T-helper 1 cell (primary cell): ENCODE measurements at regions not wholly inside any gene's neighbourhood (a gene's known extent, or its start where the extent isn't known, plus 50 kb on each side); places are given as distances from the start of the nearest gene placed in this dataset.
"Not testable (repeated sequence)": the region's sequence is repeated elsewhere in the genome, so short reads cannot be mapped to it uniquely, and the experiment has no call there.

Experiments used
- DNase-seq, 5 donors: peaks; one replicate each; pipeline ENCODE4 v3.0.0-alpha.2; 2012 to 2020

DNA sequence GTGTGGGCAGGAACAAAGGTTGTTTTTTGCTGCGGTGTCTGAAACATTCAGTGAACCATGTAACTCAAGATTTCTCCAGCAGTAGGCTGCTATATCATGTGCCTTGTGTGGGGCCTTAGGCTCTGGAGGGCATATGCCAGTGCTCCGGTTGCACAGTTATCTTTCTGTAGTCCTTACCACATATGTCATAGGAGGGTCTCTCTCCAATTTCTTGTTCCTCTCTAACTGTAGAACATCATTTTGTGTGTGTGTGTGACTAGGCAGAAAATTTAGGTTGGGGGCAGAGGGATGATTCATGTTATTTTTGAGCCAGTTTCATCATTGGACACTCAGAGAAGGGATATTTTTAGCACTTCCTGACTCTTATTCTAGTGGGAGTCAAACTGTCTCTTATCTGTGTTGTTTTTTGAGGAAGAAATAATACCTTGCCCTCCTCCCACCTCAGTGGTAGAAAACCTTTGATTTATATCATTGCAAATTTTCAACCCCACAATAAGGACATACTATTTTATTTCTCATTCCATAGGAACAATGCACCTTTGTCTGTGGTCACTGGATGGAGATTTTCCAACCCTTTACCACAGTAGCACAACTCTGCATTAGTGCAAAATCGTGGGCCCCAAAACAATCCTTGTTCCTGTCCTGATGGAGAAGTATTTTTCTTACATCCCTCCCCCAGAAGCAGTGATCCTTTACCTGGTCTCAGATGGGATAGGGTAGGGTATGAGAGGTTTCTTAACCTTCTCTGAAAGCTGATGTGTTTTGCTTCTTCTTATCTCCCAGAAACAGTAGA lies 113.9 kb downstream of the CCDC74A start:
- no peak for DNase-seq

DNA sequence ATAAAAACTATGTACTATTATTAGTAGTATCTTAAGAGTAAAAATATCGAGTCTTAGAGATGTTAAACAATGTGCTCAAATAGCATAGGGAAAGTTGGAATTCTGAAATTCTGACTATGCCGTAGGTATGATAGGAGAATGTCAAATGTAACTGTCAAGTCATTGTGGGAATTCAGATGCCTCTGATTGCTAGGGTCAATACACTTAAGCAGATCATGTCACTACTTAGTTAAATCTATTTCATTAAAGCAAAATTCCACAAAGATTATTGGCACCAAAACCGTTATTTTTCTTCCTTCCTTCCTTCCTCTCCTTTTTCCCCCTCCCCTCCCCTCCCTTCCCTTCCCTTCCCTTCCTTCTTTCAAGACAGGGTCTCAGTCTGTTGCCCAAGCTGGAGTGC lies 115.5 kb downstream of the CCDC74A start:
- not testable (repeated sequence) for DNase-seq

DNA sequence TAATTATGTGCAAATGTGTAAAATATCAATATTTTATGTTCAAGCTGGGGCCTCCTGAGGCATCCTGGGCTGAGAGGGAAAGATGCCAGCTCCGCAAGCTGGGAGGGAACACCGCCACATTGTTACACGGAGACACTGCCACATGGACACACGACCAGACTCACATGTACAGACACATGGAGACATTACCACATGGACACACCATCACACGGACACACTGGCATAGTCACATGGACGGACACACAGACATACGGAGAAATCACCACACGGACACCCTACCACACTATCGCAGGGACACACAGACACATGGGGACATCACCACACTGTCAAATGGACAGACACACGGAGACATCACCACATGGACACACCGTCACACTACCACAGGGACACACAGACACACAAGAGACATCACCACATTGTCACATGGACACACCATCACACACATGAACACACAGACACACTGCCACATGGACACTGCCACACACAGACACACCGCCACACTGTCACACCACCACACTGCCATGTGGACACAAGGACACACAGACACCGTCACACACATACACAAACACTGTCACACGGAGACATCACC lies 117.6 kb downstream of the CCDC74A start:
- DNase-seq, result no peak

DNA sequence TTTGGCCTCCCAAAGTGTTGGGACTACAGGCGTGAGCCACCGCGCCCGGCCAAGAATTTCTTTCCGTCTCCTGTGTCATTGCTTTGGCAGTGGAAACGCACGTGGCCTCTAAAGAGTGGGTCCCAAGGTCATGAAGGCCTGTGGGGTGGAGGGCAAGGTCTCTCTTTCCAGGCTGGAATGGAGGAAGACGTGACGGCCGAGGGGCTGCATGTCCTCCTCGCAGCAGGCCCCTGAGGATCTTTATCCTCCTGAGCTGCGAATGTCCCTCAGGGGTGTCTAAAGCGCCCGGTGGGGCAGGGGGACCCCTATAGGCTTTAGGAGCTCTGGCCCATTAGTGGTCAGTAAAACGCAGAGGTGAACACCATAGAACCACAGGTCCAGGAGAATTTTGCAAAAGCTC lies 118.5 kb downstream of the CCDC74A start:
- not testable (repeated sequence) for DNase-seq

DNA sequence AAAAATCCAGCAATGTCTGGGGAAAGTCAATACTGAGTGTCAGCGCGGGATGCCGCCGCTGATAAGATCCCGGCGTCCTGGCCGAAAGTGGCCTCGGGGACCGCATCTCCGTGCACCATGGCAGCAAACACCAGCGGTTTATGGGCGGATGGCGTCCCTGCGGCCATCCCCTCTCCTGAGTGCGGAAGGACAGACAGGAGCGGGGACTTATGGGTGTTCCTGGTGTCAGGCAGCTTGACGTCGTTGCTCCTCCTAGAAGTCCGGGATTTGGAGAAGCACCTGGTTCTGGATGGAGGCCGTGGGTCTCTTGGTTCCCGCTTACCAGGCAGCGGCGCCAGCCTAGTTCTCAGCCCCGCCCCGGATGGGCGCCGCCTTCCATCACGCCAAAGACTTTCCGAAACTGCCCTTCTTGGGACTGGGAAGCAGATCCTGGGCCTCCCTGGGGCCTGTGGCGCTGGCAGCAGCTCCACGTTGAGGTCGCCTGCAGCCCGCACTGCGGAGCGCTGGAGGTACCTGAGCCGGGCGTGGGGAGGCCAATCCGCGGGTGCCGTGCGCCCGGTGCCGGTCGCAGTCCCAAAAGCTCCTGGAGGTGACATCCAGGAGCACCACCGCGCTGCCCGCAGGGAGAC lies 119.1 kb downstream of the CCDC74A start:
- no peak for DNase-seq

DNA sequence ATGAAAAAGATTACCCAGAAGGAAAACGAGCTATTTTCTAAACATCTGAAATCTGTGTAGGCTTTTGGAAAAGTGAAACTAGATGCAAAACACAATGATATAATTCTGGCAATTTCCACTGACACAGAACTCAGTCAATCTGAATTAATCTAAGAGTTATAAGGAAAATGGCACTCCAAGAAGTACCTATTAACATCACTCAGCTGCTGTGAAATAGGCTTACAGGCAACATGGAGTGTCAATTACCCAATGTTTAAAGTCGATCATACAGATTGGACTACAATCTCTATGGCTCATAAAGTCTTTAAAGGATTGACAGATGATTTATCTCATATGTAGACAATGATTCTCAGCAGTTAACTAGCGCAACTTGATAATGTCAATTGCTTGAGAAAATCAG lies 120.9 kb downstream of the CCDC74A start:
- DNase-seq, result not testable (repeated sequence)

DNA sequence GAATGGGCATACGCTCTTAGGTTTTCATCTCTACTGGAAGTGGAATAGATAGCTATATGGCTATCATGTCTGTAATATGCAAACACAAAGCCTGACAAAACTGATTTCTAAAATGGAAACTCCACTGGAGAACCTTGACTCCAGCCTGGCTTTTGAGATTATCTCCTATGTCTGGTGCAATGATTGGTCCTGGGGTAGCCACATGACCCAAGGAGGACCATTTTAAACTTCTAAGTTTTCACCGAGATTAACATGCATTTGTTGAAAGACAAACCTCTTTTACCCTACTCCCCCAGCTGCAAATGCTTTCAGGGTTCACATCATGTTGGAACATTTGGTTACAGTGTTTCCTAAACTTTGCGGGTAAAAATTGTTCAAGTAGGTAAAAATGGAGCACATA lies 124.6 kb downstream of the CCDC74A start:
- not testable (repeated sequence) for DNase-seq

DNA sequence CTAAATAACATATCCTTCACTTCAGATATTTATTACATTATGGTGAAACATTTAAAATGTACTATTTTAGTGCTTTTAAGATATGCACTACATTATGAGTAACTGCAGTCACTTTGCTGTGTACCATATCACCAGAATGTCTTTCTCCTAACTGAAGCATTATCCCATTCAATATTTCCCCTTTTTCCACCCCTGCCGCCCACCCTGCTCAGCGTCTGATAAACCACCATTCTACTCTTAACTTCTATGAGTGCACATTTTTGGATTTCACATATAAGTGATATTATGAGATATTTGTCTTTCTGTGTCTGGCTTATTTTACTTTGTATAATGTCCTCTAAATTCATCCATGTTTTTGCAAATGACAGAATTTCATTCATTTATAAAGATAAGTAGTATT lies 126.4 kb downstream of the CCDC74A start:
- not testable (repeated sequence) for DNase-seq

DNA sequence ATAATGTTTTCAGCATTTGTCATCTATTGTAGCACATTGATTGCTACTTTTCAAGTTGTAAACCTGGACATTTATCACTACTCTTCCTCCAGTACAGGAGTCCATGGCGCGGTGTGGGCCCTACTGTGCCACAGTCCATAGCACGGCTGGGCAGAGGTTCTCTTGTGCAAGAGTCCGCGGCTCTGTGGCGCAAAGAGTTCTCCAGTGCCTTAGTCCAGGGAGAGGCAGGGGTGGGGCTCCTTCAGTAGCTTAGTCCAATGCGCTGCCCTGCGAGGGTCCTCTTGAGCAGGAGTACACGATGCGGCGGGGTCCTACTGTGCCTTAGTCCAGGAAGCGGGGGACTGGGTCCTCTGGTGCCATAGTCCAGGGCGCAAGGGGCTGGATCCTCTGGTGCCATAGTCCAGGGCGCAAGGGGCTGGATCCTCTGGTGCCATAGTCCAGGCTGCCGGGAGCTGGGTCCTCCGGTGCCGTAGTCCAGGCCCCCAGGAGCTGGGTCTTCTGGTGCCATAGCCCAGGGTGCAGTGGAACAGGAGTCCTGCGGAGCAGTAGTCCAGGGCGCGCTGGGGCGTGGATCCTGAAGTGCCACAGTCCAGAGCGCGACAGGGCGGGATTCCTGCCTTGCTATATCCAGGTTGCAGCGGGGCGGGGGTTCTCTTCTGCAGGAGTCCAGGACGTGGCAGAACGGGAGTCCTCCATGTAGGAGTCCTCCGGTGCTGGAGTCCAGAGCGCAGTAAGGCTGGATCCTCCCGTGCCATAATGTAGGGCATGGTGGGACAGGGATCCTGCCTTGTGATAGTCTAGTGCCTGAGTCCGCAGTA lies 129.3 kb downstream of the CCDC74A start:
- no peak for DNase-seq

DNA sequence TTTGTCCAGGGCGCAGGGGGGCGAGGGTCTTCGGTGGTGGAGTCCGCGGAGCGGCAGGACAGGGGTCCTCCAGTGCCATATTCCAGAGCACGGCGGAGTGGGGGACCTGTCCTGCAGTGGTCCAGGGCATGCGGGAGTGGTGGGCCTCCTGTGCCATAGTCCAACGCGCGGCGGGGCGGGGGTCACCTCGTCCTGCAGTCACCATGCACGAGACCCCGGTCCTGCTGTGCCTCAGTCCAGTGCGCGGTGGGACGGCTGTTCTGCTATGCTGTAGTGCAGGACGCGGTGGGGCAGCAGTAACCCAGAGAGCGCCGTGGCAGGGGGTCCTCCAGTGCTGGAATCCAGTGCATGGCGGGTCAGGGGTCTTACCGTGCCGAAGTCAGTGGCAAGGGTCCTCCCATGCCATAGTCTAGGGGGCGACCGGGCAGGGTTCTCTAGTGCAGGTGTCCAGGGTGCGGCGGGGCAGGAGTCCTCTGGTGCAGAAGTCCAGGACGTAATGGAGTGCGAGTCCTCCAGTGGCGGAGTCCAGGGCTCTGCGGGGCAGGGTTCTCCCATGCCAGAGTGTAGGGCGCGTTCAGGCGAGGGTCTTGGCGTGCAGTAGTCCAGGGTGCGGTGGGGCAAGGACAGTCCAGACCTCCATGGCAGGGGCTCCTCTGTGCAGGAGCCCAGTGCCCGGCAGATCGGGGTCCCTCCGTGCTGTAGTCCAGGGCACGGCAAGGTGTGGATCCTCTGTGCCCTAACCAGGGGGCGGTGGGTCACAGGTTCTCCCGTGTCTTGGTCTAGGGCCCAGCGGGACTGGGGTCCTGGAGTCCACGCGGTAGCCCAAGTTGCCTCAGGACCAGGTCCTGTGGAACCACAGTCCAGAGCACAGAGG lies 130.4 kb downstream of the CCDC74A start:
- DNase-seq, result no peak

DNA sequence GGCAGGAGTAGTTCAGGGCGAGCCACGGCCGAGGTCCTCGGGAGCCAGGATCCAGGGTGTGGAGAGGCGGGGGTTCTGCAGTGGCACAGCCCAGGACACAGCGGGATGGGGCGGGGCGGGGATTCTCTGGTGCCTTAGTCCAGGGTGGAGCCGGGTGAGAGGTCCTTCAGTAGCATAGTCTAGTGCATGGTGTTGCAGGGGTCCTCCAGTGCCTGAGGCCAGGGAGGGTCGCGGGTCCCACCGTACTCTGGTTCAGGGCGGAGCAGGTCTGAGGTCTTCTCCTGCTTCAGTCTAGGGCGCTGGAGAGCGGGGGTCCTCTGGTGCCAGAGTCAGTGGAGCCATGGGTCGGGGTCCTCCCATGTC lies 131.1 kb downstream of the CCDC74A start:
- DNase-seq, result no peak

DNA sequence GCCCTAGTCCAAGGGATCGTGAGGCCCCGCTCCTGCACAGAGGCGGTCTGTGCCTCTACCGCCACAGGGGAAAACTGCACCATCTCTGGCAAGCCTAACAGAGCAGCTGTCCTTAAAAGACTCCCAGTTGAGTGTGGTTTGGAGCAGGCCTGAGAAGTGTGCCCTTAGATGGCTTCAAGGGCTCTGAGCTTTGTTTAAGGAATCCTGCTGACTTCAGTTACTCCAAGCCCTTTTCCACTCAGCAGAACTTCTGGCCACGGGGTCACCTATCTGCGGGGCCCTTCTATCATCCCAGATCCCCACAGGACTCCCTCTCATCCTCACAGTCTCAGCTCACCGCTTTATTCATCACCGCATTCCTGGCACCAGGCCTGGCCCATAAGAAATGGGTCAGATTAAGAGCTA lies 131.5 kb downstream of the CCDC74A start:
- DNase-seq, result no peak

DNA sequence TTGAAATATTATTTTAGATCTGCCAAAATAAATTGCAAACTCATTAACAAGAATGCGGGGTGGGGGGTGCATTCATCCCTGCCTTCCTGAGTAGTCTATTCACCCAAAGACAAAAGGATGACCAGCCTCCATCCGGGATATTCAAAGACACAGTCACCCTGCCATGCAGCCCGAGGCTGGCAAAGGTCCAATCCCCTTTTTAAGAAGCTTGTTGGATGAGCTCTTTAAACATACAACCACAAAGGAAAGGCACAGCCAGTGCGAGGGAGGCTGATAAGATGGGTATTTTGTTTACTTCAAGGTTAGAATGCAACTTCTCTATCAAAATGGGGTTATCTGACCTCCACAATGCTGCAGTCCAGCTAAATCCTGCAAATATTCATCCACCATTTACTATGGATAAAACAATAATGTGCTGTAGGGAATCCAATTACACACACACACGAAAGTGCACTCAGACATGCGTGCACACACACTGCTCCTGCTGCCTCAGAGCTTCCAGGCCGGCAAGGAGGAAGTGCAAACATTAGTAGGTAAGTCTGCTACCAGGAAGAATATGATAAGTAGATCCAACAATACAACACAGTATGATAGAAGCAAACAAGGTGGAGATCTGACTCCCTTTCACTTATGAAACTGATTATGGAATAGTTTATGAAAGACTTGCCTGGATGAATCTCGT lies 133.6 kb downstream of the CCDC74A start:
- not testable (repeated sequence) for DNase-seq

DNA sequence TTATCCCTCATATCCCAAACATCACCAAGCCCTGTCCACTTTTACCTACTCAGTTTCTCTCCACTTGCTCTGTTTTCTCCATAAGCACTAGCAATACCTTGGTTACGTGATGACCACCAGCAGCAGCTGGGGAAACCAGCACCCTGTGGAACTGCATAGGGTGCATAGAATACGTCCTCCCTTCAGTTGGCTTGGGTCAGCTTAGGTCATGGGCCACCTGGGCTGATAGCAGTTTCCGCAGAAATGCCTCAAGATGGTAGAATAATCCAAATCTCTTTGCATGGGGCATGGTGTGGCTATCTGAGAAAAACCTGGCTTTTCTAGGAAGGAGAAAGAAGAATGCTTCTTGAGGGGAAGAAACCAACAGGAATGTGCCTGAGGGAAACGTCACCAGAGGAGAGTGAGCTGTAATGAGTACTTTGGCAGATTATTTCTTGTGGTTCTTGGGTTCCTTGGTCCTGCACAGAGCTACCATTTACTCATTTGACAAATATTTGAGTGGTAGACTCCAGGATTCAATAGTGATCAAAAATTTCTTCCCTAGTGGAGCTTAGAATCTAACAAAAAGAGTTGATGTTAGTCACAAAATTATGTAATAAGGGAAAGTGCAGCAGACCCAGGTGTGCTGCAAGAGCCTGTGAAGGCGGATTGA lies 134.3 kb downstream of the CCDC74A start:
- DNase-seq, result not testable (repeated sequence)

DNA sequence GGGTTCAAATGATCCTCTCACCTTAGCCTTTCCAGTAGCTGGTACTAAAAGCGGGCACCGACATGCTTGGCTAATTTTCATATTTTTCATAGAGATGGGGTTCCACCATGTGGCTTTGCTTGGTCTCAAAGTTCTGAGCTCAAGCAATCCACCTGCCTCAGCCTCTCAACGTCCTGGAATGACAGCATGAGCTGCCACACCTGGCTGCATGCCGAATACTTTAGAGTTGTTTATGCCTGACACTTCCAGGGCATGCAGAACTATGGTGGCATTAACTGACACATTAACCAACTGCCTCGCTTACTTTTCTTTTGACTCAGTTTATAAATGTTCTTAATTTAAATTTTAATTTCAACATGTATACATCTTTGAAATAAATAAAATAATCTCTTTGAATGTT lies 135.8 kb downstream of the CCDC74A start:
- not testable (repeated sequence) for DNase-seq

DNA sequence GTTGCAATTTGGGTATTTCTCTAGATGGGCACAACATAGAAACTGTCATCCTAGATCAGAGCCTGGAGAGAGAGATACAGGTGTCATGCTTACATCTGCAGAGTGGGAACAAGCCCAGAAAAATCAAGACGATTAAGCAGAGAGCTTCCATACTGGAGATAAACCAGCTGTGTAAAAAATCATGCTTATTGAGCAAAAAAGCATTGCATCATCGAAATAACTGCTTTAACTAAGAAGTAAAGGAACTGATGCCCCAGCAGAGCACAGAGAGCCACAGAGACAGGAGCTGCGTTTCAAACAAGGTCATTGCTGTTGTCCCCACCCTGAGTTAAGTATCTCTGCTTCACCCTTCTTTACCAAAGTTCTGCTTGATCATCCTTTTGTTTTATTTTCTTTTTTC lies 138.0 kb downstream of the CCDC74A start:
- not testable (repeated sequence) for DNase-seq

DNA sequence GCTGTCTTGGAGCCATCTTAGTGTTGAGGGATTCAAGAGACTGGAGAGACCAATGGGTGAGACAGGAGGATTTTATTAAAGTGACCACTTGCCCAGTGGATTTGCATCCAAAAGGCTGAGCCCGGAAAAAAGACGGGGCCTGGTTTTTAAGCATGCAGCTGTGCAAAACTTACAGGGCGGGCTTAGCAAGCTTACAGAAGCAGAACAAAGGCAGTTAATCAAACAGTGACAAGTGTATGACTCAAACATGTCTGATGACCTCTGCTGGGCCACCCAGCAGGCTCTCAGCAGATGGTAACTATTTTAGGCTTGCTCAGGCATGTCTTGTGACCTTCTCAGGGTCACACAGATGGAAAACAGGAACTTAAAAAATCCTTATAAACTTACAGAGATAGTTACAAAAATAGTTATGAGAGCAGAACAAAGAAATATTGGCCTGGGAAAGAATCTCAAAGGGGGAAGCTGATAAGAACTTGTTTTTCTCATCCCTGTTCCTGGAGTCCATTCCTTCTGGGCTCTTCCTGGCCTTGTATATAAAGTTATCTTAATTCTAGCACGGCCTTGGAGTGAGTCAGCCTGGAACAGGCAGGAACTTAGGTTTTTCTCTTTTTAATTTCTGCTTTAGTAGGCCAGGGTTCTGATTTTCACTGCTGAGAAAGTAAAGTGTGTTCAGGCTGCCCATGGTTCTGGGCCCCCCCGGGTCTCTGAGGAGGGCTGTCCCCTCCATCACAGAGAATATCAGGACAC lies 141.3 kb downstream of the CCDC74A start:
- not testable (repeated sequence) for DNase-seq

DNA sequence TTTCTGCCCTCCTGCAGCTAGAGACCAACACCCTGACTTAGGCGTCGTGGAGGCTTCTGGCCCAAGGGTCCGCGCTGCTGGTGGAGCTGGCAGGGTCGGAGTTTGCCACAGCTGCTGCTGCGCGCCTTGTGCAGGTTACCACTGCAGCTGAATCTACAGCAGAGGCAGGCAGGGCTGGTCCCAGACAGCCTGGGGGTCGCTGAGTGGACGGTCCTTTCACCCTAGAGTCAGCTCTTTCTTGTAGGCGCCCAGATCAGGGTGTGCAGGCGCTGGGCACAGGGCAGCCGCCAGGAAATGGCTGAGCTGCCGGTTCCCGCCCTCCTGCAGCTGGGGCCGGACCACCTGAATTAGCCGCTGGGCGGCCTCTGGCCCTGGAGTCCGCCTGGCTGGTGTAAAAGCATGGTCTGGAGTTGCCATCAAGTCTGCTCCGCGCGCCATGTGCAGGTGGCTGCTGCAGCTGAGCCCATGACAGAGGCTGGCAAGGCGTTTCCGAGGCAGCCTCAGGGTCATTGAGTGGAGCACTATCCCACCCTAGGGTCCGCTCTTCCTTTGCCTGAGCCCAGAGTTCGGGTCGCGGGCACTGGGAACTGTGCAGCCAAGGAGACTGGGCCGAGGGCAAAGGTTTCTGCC lies 144.3 kb downstream of the CCDC74A start:
- not testable (repeated sequence) for DNase-seq
